Activated naive CD8-positive, alpha-beta T cell treated with anti-CD3 and anti-CD28 coated beads, Interleukin-2, amount 50 U/mL, for 24 hours (primary cell): ENCODE measurements at regions not wholly inside any gene's neighbourhood (a gene's known extent, or its start where the extent isn't known, plus 50 kb on each side); places are given as distances from the start of the nearest gene placed in this dataset.

Source experiments
- ATAC-seq: fragments of 150-1000 bp; cut with Tn5 transposase; one replicate; pipeline ENCODE4 v1.10.0; 2021
- DNase-seq: peaks from one replicate; pipeline ENCODE4 v3.0.0; 2021
- H3K27ac Mint-ChIP-seq: one replicate; pipeline ENCODE4 v1.8.0; 2021; ENCODE audit warnings: mild to moderate bottlenecking, mixed read lengths
- H3K27me3 Mint-ChIP-seq: one replicate; pipeline ENCODE4 v1.8.0; 2021; ENCODE audit warnings: mixed read lengths
- H3K36me3 Mint-ChIP-seq: one replicate; pipeline ENCODE4 v1.8.0; 2021; ENCODE audit warnings: low read depth, mixed read lengths
- H3K4me1 Mint-ChIP-seq: one replicate; pipeline ENCODE4 v1.8.0; 2021; ENCODE audit warnings: mixed read lengths
- H3K4me3 Mint-ChIP-seq: one replicate; pipeline ENCODE4 v1.8.0; 2021; ENCODE audit warnings: mild to moderate bottlenecking, moderate library complexity, mixed read lengths
- H3K9me3 Mint-ChIP-seq: one replicate; pipeline ENCODE4 v1.8.0; 2021; ENCODE audit warnings: mixed read lengths

DNA sequence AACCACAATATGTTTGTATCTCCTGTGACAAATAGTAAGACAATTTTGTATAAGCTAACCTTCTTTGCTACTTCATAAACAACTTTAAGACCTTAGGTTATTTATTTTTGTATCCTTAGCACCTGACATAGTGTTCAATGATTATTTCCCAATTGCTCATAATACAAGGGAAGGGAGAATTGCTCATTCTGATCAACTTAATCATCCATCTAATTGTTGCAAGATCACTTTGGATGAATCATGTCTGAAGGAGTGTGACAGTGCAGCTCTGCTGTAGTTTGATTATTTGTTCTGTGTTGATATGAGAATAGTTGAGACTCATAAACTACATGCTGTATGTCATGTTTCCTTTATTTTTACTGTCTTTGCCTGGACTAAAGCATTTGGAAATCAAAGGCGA, 721.3 kb upstream of the SEMA6A start:
- Mint-ChIP-seq H3K27ac (no peak overlapping the region), H3K4me1 (no peaks in the 10 kb centered on the region)
- DNase-seq = no peak

DNA sequence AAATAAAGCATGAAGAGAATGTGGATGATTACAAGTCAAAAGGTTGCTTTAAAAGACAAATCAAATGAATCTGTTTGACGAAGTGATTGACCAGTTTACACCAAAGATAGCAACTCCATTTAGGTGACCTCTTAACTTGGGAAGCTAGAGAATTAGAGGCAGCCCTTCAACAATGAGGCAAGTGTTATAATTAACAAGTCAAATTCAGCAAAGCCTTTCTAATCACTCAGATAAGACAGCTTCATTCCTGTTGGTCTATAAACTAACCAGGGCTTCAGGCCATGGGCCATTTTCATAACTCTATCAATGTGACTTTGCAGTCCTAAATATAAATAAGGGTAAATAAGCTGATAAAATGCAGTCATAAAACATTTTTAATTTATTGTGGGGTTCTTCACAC, 712.2 kb upstream of the SEMA6A start:
- Mint-ChIP-seq H3K9me3 (peaks cover 10% of the 10 kb centered on the region), H3K36me3 (no peaks in the 10 kb centered on the region), H3K4me1 (no peaks in the 10 kb centered on the region), H3K27me3 (no peaks in the 10 kb centered on the region), H3K4me3 (no peak overlapping the region), H3K27ac (no peak overlapping the region)
- ATAC-seq = no peak
- DNase-seq = no peak

More for the DNA sequence above, 721.3 kb upstream of the SEMA6A start:
- H3K9me3 Mint-ChIP-seq = peaks cover 6% of the 10 kb centered on the region
- no peaks in the 10 kb centered on the region for H3K36me3 Mint-ChIP-seq
- ATAC-seq = no peak
- no peak overlapping the region for H3K4me3 Mint-ChIP-seq
- H3K27me3 Mint-ChIP-seq = no peaks in the 10 kb centered on the region

DNA sequence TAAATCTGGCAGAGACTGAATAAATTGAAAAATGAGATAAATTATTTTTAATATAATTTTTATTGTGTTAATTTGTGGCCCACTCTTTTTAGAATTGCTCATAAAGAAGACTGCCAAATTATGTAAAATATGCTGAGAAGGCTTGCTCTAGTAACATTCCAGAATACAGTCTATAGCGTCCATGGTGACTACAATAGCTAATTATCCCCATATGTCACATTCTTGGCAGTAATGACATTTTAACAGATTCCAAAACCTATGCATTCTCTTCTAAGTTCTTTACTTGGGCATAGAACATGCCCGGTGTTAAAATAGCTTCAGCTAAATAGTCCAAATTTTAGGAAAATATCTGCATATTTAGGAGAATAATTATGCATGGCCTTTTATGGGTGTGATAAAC, 697.0 kb upstream of the SEMA6A start:
- Mint-ChIP-seq H3K27ac (no peak overlapping the region), H3K4me3 (no peak overlapping the region), H3K27me3 (no peaks in the 10 kb centered on the region), H3K36me3 (no peaks in the 10 kb centered on the region), H3K9me3 (peaks cover 1% of the 10 kb centered on the region), H3K4me1 (no peaks in the 10 kb centered on the region)
- ATAC-seq (no peak), DNase-seq (no peak)

DNA sequence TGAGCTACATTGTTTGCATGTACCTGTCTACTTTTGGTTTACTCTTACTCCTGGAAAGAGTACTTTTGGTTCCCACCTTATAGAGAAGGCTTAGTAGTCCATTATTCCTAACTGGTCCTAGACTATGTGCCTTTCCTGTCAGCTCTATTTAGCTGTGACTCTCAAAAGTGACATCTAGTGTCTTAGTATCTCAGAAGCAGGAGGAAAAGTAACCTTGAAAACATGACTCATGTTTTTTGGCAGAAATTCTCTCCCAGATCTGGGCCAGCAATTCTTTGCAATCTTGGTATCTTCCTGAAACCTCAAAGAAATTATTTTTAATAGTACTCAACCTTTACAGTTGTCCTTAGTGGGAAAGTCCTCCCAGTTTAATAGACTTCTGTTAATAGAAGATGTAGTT, 691.7 kb upstream of the SEMA6A start:
- DNase-seq (no peak), ATAC-seq (no peak)
- H3K4me3 Mint-ChIP-seq = no peak overlapping the region
- H3K4me1 Mint-ChIP-seq = no peaks in the 10 kb centered on the region
- no peaks in the 10 kb centered on the region for H3K27me3 Mint-ChIP-seq
- no peak overlapping the region for H3K27ac Mint-ChIP-seq
- peaks cover 22% of the 10 kb centered on the region for H3K9me3 Mint-ChIP-seq
- H3K36me3 Mint-ChIP-seq = no peaks in the 10 kb centered on the region

DNA sequence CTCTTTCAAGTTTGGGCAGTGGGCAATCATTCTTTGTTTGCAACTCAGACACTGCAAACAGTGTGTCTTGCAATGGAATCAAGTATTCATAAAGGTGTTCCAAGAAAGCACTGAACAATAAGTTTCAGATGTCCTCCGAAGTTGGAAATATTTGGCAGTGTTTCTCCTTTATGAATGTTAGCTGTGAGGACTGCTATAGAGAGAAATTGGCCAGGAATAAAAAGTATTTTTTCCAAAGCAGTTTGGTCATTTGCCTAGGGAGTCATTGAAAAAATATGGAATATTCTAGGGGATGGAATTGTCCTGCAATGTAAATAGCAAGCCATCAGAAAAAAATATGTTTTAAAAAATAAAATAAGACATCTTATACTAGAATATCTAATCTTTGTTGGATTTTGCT, 688.6 kb upstream of the SEMA6A start:
- ATAC-seq = no peak
- no peaks in the 10 kb centered on the region for H3K4me1 Mint-ChIP-seq
- H3K4me3 Mint-ChIP-seq = no peak overlapping the region
- H3K9me3 Mint-ChIP-seq = peaks cover 22% of the 10 kb centered on the region
- no peak overlapping the region for H3K27ac Mint-ChIP-seq
- no peaks in the 10 kb centered on the region for H3K27me3 Mint-ChIP-seq
- no peaks in the 10 kb centered on the region for H3K36me3 Mint-ChIP-seq
- DNase-seq = no peak

DNA sequence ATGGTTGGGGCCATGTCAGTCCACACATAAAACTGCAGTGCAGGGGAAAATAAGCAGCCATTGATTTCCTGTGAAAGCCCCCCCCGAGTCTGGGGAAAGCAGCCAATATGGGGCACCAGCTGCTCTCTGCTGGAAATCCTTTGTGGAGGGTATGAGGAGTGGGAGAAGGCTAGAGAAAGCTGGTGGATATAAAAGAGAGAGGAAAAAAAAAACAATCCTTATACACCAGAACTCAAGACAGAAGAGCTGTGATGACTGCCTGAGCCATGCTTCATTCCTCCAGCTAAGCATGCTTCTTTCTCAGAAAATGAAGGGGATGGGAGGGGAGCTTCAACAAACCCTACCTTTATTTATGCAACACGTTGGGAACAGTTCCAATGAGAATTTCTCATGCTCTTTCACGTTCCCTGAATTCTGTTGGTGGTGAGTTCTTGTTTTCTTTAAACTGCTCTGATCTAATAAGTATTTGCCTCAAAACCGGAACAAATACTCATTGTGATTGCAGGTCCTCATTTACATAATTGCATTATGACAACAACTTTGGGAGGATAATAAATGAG, 688.0 kb upstream of the SEMA6A start:
- Mint-ChIP-seq H3K36me3 (no peaks in the 10 kb centered on the region), H3K27ac (no peak overlapping the region), H3K4me3 (no peak overlapping the region), H3K4me1 (no peaks in the 10 kb centered on the region), H3K27me3 (no peaks in the 10 kb centered on the region), H3K9me3 (peaks cover 22% of the 10 kb centered on the region)
- DNase-seq = no peak
- no peak for ATAC-seq

DNA sequence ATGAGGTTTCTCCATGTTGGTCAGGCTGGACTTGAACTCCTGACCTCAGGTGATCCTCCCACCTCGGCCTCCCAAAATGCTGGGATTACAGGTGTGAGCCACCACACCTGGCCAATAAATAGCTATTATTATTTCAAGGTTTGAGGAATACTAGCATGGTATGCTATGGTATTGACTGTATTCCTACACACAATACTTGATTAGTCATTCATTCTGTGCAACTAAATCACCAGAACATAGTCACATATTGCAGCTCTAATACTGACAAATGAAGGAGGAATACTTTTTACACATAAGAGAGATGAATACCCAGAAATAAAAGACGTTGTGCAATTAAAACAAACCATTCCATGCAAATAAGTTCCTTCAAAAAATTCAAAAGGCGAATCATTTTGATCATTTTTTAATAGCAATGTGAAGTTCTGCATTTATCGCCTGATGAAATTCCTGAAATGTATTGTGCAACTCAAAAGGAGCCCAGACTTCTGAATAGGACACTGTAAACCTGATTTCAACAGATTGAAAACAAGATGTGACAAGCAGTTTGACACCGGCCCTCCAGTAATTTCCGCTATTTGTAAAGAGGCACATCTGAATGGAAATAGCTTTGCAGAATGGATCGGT, 687.4 kb upstream of the SEMA6A start:
- Mint-ChIP-seq H3K4me3 (no peak overlapping the region), H3K27ac (no peak overlapping the region), H3K36me3 (no peaks in the 10 kb centered on the region), H3K27me3 (no peaks in the 10 kb centered on the region), H3K9me3 (peaks cover 22% of the 10 kb centered on the region), H3K4me1 (no peaks in the 10 kb centered on the region)
- DNase-seq (no peak), ATAC-seq (no peak)

DNA sequence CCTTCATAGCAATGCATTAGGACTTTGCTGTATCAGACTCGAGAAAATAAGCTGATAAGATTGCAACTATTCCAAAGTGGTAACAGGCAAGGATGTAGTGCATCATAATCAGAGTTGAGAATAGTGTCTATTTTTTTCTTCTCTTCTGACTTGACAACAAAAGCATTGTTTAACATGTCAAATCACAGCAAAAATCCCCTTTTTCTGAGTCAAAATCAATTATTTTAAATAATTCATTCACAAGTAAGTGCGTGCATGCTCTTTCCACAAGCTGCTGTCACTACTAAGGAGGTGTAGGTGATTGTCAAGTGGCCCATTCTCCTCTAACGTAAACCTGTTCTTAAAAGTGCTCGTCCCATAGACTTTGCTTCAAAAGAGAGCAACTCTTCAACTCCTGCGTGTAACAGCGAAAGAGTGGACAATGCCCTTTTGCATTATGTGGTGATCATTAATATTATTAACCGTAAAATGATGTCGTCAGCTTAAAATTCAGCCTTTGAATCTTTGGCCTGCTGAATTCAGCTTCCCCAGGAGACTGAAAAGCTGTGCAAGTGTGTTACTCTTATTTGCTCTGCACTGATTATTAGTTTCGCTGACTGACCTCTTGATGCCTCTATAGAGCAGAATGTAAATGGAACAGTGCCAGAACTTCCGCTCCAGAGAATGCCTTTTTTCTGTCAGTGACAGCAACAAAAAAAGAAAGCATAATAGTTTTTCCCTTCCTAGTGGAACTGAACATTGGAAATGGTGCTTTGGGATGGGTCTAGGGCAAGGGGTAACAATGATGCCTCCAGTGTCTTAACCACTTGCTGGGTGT, 680.8 kb upstream of the SEMA6A start:
- Mint-ChIP-seq H3K4me3 (no peak overlapping the region), H3K27me3 (no peaks in the 10 kb centered on the region), H3K9me3 (peaks cover 3% of the 10 kb centered on the region), H3K4me1 (no peaks in the 10 kb centered on the region), H3K36me3 (no peaks in the 10 kb centered on the region), H3K27ac (no peak overlapping the region)
- DNase-seq = no peak
- ATAC-seq = no peak

DNA sequence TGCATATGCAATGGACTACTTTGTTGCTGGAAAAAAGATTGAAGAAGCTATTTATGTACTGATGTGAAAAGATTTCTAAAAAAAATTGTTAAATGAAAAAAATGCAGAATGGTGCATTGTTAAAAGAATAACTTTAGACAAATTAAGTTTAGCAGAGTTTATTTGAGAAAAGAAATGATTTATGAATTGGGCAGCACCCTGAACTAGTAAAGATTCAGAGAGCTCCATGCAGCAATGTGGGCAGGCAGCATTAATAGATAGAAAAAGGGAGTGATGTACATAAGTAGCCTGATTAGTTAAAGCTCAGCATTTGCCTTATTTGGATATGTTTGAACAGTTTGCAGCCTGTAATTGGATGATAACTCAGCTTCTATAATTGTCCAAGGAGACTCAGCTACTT, 677.9 kb upstream of the SEMA6A start:
- Mint-ChIP-seq H3K27me3 (no peaks in the 10 kb centered on the region), H3K27ac (no peak overlapping the region), H3K4me1 (no peaks in the 10 kb centered on the region), H3K9me3 (peaks cover 8% of the 10 kb centered on the region), H3K4me3 (no peak overlapping the region), H3K36me3 (no peaks in the 10 kb centered on the region)
- DNase-seq = no peak
- ATAC-seq = no peak

DNA sequence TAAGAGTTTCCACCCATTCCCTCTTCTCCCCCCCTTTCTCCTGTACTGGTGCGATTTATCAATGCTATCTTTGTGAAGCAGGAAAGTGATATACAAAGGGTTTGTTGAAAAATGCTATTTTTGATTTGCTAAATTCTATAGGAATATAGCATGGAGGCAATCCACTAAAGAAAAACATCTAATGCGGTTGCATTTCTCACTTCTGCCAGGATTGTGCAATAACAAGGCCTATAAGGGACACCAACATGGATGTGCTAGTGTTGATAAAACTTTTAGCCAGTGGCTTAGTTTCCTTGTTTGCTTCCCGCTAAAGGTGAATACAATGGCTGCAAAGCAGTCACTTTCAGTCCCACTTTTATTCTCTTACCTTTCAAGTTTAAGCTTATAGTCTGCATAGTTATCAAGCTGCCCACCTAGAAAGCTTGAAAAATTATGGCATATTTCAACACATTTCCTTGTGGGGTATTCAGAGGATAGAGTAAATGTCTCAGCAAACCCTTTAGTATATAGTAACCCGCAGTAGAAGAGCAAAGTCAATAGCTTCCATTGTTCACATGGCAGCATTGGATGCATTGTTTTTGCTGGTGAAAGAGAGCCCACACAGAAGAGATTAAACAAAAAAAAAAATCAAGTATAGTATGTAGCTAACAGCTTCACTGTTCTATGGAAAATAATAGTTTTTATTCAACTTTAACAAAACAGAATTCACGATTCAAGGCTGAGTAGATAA, 674.6 kb upstream of the SEMA6A start:
- H3K36me3 Mint-ChIP-seq = no peaks in the 10 kb centered on the region
- ATAC-seq (no peak), DNase-seq (no peak)
- H3K27ac Mint-ChIP-seq = no peak overlapping the region
- H3K4me3 Mint-ChIP-seq = no peak overlapping the region
- H3K9me3 Mint-ChIP-seq = peaks cover 8% of the 10 kb centered on the region
- H3K4me1 Mint-ChIP-seq = no peaks in the 10 kb centered on the region
- H3K27me3 Mint-ChIP-seq = no peaks in the 10 kb centered on the region

DNA sequence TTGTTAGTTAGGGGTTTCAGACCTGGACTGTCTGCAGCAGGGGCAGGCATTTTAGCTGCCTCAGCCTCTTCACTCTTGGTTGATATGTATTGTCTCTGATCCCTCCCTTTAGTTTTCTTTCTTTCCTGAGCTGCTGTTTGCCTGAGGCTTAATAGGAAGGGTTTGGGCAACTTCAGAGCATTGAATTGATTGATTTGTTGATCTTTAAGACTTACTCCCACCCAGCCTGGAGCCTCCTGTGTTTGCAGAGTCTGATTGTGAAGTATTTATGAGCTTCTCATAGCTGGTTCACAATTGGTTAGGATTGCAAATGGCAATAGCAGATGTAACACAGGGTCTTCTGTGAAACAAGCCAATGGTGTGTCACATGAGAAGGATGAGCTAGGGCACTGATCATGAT, 671.8 kb upstream of the SEMA6A start:
- DNase-seq = no peak
- Mint-ChIP-seq H3K27ac (no peak overlapping the region), H3K36me3 (no peaks in the 10 kb centered on the region), H3K9me3 (peaks cover 8% of the 10 kb centered on the region), H3K27me3 (no peaks in the 10 kb centered on the region), H3K4me1 (no peaks in the 10 kb centered on the region), H3K4me3 (no peak overlapping the region)
- ATAC-seq = no peak

DNA sequence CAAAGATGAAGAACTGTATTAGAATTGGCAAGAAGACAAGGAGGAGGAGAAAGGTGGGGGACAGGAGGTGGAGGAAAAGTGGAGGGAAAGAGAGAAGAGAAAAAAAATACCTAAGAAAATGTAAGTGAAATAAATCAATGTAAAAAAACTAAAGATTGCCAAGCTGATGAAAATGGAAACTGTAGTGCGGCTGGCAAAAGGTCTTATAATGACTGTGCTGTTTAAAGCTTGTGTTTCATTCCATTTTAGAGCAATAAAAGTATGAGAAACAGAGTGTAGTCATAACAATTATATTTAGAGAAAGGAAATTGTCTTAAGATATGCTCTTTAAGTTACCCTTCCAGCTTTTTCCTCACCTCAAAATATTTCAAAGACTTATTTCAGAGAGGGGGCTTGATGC, 670.5 kb upstream of the SEMA6A start:
- no peak overlapping the region for H3K27ac Mint-ChIP-seq
- peaks cover 10% of the 10 kb centered on the region for H3K9me3 Mint-ChIP-seq
- H3K36me3 Mint-ChIP-seq = no peaks in the 10 kb centered on the region
- no peaks in the 10 kb centered on the region for H3K4me1 Mint-ChIP-seq
- DNase-seq = no peak
- no peak overlapping the region for H3K4me3 Mint-ChIP-seq
- ATAC-seq = no peak
- H3K27me3 Mint-ChIP-seq = no peaks in the 10 kb centered on the region

DNA sequence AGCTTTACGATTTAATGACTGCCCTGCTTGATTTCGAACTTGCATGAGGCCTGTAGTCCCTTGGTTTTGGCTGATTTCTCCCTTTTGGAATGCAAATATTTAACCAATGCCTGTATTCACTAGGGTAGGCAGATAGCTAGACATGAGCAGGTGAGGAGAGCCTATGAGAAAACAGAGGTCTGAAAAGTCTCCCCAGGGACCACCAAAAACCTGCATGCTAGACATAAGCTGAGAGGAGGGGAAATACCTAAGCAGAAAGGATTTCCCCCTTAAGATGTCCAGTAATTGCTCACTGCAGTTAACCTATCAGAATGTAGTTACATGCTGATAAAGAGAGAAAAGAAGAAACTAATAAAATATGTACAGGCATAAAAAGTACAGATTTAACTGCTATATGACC, 667.4 kb upstream of the SEMA6A start:
- H3K36me3 Mint-ChIP-seq = no peaks in the 10 kb centered on the region
- H3K9me3 Mint-ChIP-seq = peaks cover 10% of the 10 kb centered on the region
- H3K4me3 Mint-ChIP-seq = no peak overlapping the region
- ATAC-seq (no peak), DNase-seq (no peak)
- H3K27ac Mint-ChIP-seq = no peak overlapping the region
- no peaks in the 10 kb centered on the region for H3K4me1 Mint-ChIP-seq
- no peaks in the 10 kb centered on the region for H3K27me3 Mint-ChIP-seq

DNA sequence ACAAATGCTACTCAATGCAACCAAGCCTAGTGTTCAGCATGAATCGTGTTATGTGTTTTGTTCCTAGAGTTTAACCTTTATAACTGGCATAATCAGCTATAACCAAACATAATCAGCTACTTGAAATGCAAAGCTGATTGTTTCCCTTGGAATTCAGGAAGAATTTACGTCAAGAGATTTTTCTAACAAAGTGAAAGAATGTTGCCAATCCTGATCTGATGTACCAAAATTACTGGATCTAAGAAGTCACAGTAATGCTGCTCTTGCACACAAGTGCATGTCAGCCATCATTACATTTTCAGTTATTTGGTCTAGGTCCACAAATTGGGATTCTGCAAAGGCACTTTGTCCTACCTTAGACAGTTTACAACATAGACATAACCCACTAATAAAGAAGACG, 662.3 kb upstream of the SEMA6A start:
- no peak overlapping the region for H3K4me3 Mint-ChIP-seq
- H3K27ac Mint-ChIP-seq = no peak overlapping the region
- no peaks in the 10 kb centered on the region for H3K36me3 Mint-ChIP-seq
- H3K27me3 Mint-ChIP-seq = no peaks in the 10 kb centered on the region
- ATAC-seq (no peak), DNase-seq (no peak)
- H3K4me1 Mint-ChIP-seq = no peaks in the 10 kb centered on the region
- H3K9me3 Mint-ChIP-seq = peaks cover 11% of the 10 kb centered on the region

DNA sequence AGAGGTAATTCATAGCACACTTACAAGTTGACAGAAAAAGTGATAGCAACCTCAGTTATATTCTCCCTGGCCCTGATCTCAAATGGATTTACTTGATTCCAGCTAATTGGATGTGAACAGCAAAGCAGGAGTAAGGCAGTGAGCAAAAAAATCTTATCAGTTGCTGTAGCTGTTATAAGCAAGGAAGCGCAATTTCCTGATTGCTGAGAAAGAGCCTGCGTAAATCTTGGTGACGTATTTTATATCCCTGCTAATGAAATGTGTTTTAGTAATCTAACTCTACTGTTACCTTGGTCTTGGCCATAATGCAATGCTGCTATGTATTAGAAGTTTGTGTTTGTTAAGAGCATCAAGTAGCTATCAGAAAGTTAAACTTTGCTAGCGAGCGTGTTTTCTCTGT, 661.2 kb upstream of the SEMA6A start:
- Mint-ChIP-seq H3K4me3 (no peak overlapping the region), H3K36me3 (no peaks in the 10 kb centered on the region), H3K9me3 (peaks cover 11% of the 10 kb centered on the region), H3K27ac (no peak overlapping the region), H3K4me1 (no peaks in the 10 kb centered on the region), H3K27me3 (no peaks in the 10 kb centered on the region)
- ATAC-seq (no peak), DNase-seq (no peak)
